K562 (cell line): ENCODE measurements at regions not wholly inside any gene's neighbourhood (a gene's known extent, or its start where the extent isn't known, plus 50 kb on each side); places are given as distances from the start of the nearest gene placed in this dataset.

ENCODE experiments used
- CTCF ChIP-seq, 3 experiments: IDR thresholded peaks in 2 of 3; conservative IDR thresholded peaks in 1 of 3; 2 replicates each; pipeline ENCODE4 v1.5.1; 2011 to 2012; ENCODE audit warnings: low read length in 3 of 3, mild to moderate bottlenecking in 3 of 3, control low read depth in 2 of 3, improper control_type of control experiment in 1 of 3, inconsistent platforms in 1 of 3, low read depth in 1 of 3, mixed read lengths in 1 of 3, moderate library complexity in 1 of 3; ENCODE audit not compliant: insufficient read depth in 2 of 3
- ETV5 ChIP-seq: sonication (generic); formaldehyde crosslinking; IDR thresholded peaks from 2 replicates; pipeline ENCODE4 v1.4.0; 2020; ENCODE audit warnings: low read depth, mild to moderate bottlenecking, missing genetic modification reagents
- FOXK1 ChIP-seq: sonication (generic); formaldehyde crosslinking; IDR thresholded peaks from 2 replicates; pipeline ENCODE4 v1.8.0; 2022; ENCODE audit warnings: missing genetic modification reagents, mild to moderate bottlenecking, borderline replicate concordance
- POLR2AphosphoS2 ChIP-seq: IDR thresholded peaks from 2 replicates; pipeline ENCODE4 v1.6.1; 2012; ENCODE audit warnings: low read length, improper control_type of control experiment

- no peak for TF ChIP-seq ETV5 (CRISPR knock-in tag)
- TF ChIP-seq CTCF (IDR thresholded peaks at IDR 0.05 in 2 of 3, conservative IDR thresholded peaks at IDR 0.05 in 1 of 3; ENCODE audit: insufficient read depth in 2 of 3, low read depth in 1 of 3, low read length in 3 of 3) = peak; percentile 81 to 96 (median 84)
- no peak for TF ChIP-seq POLR2AphosphoS2
- no peak for TF ChIP-seq FOXK1 (CRISPR knock-in tag)
Observed at GRCh38 chr1:10941891-10942541, 70.4 kb upstream of the TARDBP start.
